Left ventricle myocardium superior (tissue), 1 donor: ENCODE measurements at regions not wholly inside any gene's neighbourhood (a gene's known extent, or its start where the extent isn't known, plus 50 kb on each side); places are given as distances from the start of the nearest gene placed in this dataset.

Experiments
- ATAC-seq: fragments of 200-7000 bp; cut with Tn5 transposase; one replicate; pipeline ENCODE4 v1.9.1; 2020; ENCODE audit warnings: mild to moderate bottlenecking, moderate library complexity
- DNase-seq: peaks from one replicate; pipeline ENCODE4 v3.0.0-alpha.2; 2020
- intact Hi-C: fragments of 100-400 bp; cut with micrococcal nuclease; formaldehyde crosslinking; loops from one replicate; pipeline ENCODE4 v1.11.0; 2022
- donor health status: DM: no; HTN: yes; CAD: no; lungs with severe emphysema.

DNA sequence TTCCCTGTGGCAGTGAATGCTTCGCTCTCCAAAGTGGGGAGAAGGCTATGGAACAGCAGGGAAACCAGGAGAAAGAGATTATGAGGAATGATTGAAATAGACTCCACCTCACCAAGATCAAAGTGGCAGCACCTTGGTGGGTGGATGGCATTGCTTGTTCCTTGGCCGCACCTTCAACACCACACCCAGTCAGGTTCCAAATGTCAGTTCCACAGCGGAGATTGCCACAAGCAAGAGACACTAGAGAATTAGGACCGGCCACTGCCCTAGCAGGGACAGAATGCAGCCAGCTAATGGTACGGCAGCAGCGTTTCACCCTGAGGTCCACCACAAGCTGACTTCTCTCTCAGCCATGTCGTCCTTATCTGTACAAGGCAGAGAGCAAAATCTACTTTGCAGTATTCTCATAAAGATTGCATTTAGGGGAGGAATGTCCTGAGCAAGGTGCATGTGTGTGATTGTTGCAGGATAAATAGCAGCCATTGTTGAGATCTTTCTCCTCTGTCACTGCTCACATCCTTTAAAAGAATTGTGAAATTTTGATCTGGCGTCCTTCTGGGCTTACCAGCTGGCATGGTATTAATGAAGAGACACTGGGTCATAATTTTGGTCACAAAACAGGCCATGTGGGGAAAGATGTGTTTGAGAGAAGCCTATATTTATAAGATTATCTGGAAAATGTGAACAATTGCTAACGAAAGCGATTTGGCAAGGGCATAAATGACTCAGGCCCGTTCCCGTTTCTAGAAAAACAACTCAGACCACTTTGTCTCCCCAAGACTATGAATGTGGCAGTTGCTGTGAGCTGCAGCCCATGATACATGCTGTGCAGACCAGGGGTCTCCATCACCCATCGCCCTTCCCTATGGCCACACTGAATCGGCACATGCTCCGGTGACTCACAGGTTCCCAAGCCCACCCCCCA lies 228.6 kb upstream of the ID2 start:
- no peak for ATAC-seq
- intact Hi-C loops: no loop called here
- no peak for DNase-seq

GRCh38 chr2:8453904-8454302 lies 228.0 kb upstream of the ID2 start:
- intact Hi-C loops: no loop called here
- DNase-seq (no peak), ATAC-seq (no peak)

DNA sequence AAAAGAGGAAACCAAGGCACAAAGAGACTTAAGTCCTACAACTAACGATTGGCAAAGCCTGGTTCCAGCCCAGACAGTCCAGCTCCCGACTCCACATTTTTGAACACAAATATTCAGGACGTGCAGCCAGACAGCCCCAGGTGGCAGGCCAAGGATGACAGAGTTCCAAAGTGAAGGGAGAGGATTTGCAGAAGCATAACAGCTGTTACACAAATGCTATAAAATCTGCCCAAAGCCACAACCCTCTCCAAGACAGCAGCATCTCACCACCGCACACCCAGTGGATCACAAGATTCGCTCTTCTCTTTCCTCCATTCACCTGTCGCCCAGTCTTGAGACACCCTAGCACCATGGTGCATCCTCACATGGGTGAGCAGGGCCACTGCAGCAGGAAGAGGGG lies 227.1 kb upstream of the ID2 start:
- ATAC-seq: peak; percentile 67
- DNase-seq: peak; percentile 50

GRCh38 chr2:8455236-8456150 lies 226.4 kb upstream of the ID2 start:
- intact Hi-C loops: no loop called here
- peak; percentile 76 for DNase-seq
- peak; percentile 75 for ATAC-seq

More for the DNA sequence above, 227.1 kb upstream of the ID2 start:
- intact Hi-C loops: no loop called here

GRCh38 chr2:8456151-8457091 lies 225.4 kb upstream of the ID2 start:
- ATAC-seq: no peak
- no peak for DNase-seq
- intact Hi-C loops: no loop called here

GRCh38 chr2:8457092-8457481 lies 224.8 kb upstream of the ID2 start:
- intact Hi-C loops: no loop called here
- no peak for ATAC-seq

DNA sequence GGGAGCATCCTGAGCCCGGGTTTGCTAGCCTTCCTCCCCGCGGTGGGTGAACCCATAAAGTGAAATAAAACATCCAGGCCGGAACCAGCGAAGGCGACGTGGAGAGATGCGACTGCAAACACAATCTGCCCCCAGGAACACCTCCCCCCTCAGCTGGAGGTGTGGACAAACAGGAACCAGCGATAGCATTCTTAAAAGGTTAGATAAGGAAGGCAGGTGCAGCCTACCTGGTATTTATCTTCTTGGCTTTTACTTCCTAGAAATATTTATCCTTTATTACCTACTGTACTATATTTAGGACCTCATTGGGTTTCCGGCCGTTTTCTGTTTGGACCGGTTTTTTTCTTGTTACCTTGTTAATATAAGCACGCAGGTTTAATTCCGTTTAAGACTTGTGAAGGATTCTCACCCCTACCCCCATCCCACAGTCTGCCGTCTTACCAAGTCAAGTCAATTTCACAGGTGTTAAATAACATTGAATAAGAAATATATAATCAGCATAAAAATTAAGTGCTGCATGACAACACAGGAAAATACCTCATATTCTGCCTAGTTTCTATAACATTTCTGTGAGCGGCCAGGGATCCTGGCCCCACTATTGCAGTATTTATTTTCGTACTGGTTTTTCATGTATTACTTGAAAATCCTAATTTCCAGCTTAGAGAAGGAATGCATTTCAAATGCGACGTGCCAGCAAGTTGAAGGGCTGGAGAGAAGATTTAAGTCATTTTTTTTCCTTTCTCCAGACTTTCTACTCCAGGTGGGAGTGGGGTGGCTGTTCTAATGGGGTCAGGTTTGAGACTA lies 224.0 kb upstream of the ID2 start:
- ATAC-seq (no peak), DNase-seq (no peak)
- intact Hi-C loops: no loop called here

More at GRCh38 chr2:8457092-8457481, 224.8 kb upstream of the ID2 start:
- no peak for DNase-seq

DNA sequence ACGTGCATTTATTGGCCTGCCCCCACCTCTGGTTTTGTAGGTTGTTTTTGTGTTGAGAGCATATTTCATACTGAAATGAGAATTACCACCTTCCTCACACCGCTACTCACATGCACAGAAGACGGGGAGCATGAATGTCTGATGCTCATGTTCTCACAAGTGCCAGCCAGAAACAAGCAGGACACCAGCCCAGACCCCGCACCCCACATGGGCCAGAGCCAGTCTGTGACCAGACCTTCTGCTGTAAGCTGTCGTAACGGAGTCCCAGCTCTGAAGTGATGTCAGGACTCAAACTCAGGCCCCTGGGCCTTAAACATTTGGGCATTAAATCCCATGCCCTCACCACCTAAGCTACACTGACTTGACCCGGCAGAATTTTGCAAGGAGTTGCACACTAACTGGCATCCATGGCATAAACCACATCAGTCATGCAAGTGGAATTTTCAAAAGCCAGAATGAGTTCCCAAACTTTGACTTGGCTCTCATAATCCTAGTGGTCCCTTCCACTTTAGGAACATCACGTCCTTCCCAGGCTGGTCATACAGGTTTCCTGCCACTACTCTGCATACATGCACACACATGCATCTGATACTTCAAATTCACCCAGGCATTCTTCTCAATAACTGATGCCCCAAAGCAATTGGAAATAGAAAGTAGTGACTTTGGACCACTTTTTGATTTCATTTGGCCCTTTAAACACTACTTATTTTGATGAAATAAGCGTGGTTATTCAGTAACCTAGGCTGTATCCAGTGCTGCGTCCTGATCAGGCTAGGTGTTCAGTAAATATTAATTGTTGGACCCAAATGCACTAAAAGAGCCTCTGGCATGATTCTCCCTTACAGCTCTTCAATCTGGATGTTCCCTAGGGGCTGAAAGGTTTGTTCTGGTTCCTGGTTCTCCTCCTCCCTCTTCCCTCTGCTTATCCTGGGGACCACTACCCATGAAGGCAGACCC lies 223.1 kb upstream of the ID2 start:
- DNase-seq: no peak
- intact Hi-C loops: no loop called here
- no peak for ATAC-seq

DNA sequence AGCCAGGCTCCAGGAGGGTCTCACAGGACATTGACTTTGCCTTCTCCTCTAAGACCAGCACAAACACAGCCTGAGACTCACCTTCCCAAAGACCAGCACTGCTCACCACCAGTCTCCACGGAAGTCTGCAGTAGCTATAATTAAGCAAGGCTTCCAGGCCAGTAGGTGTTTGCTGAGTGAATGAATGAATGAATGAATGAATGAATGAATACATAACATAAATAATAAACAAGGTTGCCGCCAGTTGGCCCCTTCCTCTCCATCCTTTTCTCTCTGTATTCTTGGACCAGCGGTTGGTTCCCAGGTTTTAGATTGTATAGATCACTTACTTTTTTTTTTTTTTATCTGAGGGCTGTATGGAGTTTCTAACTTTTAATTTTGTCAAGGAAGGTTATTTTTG lies 222.4 kb upstream of the ID2 start:
- DNase-seq (no peak), ATAC-seq (no peak)
- intact Hi-C loops: no loop called here

GRCh38 chr2:8461341-8461740 lies 220.5 kb upstream of the ID2 start:
- no peak for ATAC-seq
- no peak for DNase-seq
- intact Hi-C loops: no loop called here

GRCh38 chr2:8462280-8462679 lies 219.6 kb upstream of the ID2 start:
- no peak for DNase-seq
- intact Hi-C loops: no loop called here
- ATAC-seq: no peak

GRCh38 chr2:8462899-8463648 lies 218.8 kb upstream of the ID2 start:
- DNase-seq: no peak
- intact Hi-C loops: no loop called here
- ATAC-seq: no peak

GRCh38 chr2:8465560-8465959 lies 216.3 kb upstream of the ID2 start:
- ATAC-seq (no peak), DNase-seq (no peak)
- intact Hi-C loops: no loop called here

GRCh38 chr2:8469709-8470493 lies 212.0 kb upstream of the ID2 start:
- intact Hi-C loops: no loop called here
- ATAC-seq (no peak), DNase-seq (no peak)

- peak; percentile 32 for ATAC-seq
These were observed 209.1 kb upstream of the ID2 start for GRCh38 chr2:8472545-8473323.

More at GRCh38 chr2:8472545-8473323, 209.1 kb upstream of the ID2 start:
- DNase-seq: no peak
- intact Hi-C loops: no loop called here
